OCI-LY7 (cell line): ENCODE measurements at regions not wholly inside any gene's neighbourhood (a gene's known extent, or its start where the extent isn't known, plus 50 kb on each side); places are given as distances from the start of the nearest gene placed in this dataset.

Source experiments
- BruUV-seq: library from RNA; stranded (reverse); fragments of 400-500 nt; replicated peaks from 2 replicates; lab custom pipeline; 2021; lab: Mats Ljungman, UMichigan
- CTCF ChIA-PET: fragments of 300-600 bp; sonication (Branson Sonifier 250); formaldehyde crosslinking; loops from one replicate; lab custom pipeline; 2022; ENCODE audit warnings: antibody characterized with exemption; ENCODE audit not compliant: unreplicated experiment; lab: Charles Lee
- POLR2A ChIA-PET: fragments of 300-600 bp; sonication (Branson Sonifier 250); formaldehyde crosslinking; loops from one replicate; lab custom pipeline; 2022; ENCODE audit warnings: antibody characterized with exemption; lab: Charles Lee
- DNase-seq: peaks from one replicate; pipeline ENCODE4 v3.0.0-alpha.2; 2015; ENCODE audit warnings: low spot score
- H2AFZ ChIP-seq: fragments of 200-600 bp; sonication (generic), shearing (Covaris generic); 2 replicates; pipeline ENCODE4 v1.6.1; 2014; ENCODE audit warnings: mild to moderate bottlenecking, antibody characterized with exemption, low read length, moderate library complexity
- H3K27ac ChIP-seq: fragments of 200-600 bp; sonication (generic); 2 replicates; pipeline ENCODE4 v1.5.1; 2014; ENCODE audit warnings: mixed run types, low read depth, mild to moderate bottlenecking, moderate library complexity, low read length, inconsistent platforms; ENCODE audit not compliant: poor library complexity, severe bottlenecking
- H3K36me3 ChIP-seq: fragments of 200-600 bp; sonication (generic); 2 replicates; pipeline ENCODE4 v1.6.1; 2014; ENCODE audit warnings: mild to moderate bottlenecking, antibody characterized with exemption, low read length, moderate library complexity, mixed read lengths; ENCODE audit not compliant: insufficient read depth
- H3K4me1 ChIP-seq: fragments of 200-600 bp; sonication (generic); 2 replicates; pipeline ENCODE4 v1.5.1; 2014; ENCODE audit warnings: mild to moderate bottlenecking, low read length; ENCODE audit not compliant: insufficient read depth, poor library complexity, severe bottlenecking
- H3K4me2 ChIP-seq: fragments of 200-600 bp; sonication (generic); 2 replicates; pipeline ENCODE4 v1.6.1; 2014; ENCODE audit warnings: mild to moderate bottlenecking, low read length
- H3K4me3 ChIP-seq: fragments of 200-600 bp; sonication (generic); 2 replicates; pipeline ENCODE4 v1.5.1; 2014; ENCODE audit warnings: mild to moderate bottlenecking, low read depth, low read length; ENCODE audit not compliant: poor library complexity, severe bottlenecking
- H3K79me2 ChIP-seq: fragments of 200-600 bp; sonication (generic); 2 replicates; pipeline ENCODE4 v1.6.1; 2016; ENCODE audit warnings: low read depth, mild to moderate bottlenecking, low read length, moderate library complexity, mixed read lengths; ENCODE audit not compliant: insufficient read depth
- H3K9me2 ChIP-seq: fragments of 200-600 bp; sonication (generic); 2 replicates; pipeline ENCODE4 v1.6.1; 2016; ENCODE audit warnings: mild to moderate bottlenecking, low read length, mixed read lengths; ENCODE audit not compliant: insufficient read depth
- H3K9me3 ChIP-seq: fragments of 200-600 bp; sonication (generic); 2 replicates; pipeline ENCODE4 v1.6.1; 2014; ENCODE audit warnings: mild to moderate bottlenecking, mixed run types, low read length, mixed read lengths
- H4K20me1 ChIP-seq: fragments of 200-600 bp; sonication (generic); 2 replicates; pipeline ENCODE4 v1.6.1; 2014; ENCODE audit warnings: mild to moderate bottlenecking, antibody characterized with exemption, low read length, moderate library complexity, mixed read lengths; ENCODE audit not compliant: insufficient read depth
- EZH2phosphoT487 ChIP-seq: fragments of 200-600 bp; sonication (generic); IDR thresholded peaks from 2 replicates; pipeline ENCODE4 v1.6.1; 2018; ENCODE audit warnings: low read depth, borderline replicate concordance, mild to moderate bottlenecking, mixed run types, antibody characterized with exemption, low read length, moderate library complexity, mixed read lengths
- intact Hi-C: fragments of 100-400 bp; cut with micrococcal nuclease; formaldehyde crosslinking; loops from one replicate; pipeline ENCODE4 v1.10.0; 2022; ENCODE audit not compliant: unreplicated experiment
- TF ChIP-seq, protein P1 (sequence below): fragments of 200-600 bp; sonication (generic); conservative IDR thresholded peaks from 2 replicates; pipeline ENCODE4 v1.5.1; 2014; ENCODE audit warnings: mild to moderate bottlenecking, antibody characterized with exemption, low read length, moderate library complexity, mixed read lengths

DNA sequence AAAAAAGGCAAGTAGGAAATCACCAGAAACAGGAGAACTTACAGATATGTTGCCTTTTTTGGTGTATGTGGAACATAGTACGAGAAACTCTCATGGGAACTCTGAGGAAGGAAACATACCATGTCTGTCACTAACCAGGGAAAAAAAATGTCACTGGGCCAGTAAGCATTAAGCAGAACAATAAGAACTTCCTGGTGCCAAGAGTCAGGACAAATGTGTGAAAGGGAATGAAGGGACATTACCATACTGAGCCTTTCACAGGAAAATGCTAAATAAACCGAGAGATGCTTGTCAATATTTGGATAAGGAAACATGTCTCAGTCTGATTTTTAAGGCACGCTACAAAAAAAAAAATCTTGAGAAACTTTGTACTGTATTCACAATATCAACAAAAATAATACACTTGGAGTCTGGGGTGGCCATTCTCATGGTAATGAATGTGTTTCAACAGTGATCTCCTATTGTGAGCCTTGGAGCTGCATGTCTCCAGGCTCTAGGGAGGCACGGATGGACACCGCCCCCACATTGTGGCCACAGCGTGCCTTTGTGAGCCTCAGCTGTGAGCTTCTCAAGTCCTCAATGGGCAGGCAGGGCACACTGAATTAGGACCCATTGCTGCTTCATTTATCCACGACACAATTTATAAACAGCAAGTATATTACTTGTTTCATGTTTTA, 113.0 kb upstream of the ARGLU1 start:
- H3K79me2 ChIP-seq, result no peaks in the 10 kb centered on the region
- no peak overlapping the region for H3K4me2 ChIP-seq
- POLR2A ChIA-PET, result no interaction called here
- no peak for DNase-seq
- H3K4me3 ChIP-seq, result no peak overlapping the region
- H3K36me3 ChIP-seq, result no peaks in the 10 kb centered on the region
- H3K27ac ChIP-seq, result no peak overlapping the region
- H3K4me1 ChIP-seq, result no peaks in the 10 kb centered on the region
- H4K20me1 ChIP-seq, result no peaks in the 10 kb centered on the region
- no TSS peak for BruUV-seq
- no peak overlapping the region for H2AFZ ChIP-seq
- TF ChIP-seq EZH2phosphoT487, result no peak
- H3K9me3 ChIP-seq, result no peaks in the 10 kb centered on the region
- intact Hi-C loops, result no loop called here
- CTCF ChIA-PET, result no interaction called here
- no peaks in the 10 kb centered on the region for H3K9me2 ChIP-seq

DNA sequence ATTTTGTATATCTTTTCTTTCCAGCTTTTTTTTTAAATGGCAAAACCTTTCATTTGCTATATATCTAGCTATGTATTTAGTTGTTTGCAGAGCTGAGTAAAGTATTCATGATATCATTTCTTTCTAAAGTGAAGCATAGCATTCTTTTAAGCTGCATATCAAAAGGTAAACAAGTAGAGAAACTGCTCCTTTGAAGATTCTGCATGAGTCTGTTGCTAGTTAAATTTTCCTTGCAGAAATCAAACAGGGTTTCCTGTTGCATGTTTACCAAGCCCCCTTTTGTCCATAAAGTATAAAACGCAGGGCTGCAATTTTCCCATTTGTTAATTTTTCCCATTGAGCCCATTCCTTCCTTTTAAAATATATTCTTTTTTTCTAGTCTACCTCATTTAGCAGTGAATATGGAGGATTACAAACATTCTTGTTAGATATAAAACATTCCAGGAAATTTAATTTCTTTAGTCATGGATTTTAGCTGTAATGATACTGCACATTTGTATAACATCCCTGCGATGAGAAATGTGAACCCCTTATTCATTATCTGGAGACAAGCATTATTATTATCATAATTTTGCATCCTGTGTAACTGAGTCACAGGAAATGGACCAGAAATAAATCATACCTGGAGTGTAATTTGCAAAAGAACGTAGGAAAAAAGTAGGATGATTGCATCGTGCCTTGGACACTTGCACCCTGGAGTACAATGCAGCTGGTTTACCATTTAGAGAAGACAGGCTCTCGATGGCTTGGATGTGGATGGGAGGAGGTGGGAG, 110.9 kb upstream of the ARGLU1 start:
- intact Hi-C loops, result no loop called here
- Histone ChIP-seq H3K4me2 (no peak overlapping the region), H3K4me1 (no peaks in the 10 kb centered on the region), H3K4me3 (no peak overlapping the region), H4K20me1 (no peaks in the 10 kb centered on the region), H3K79me2 (no peaks in the 10 kb centered on the region), H3K27ac (no peak overlapping the region), H3K9me3 (no peaks in the 10 kb centered on the region), H3K36me3 (no peaks in the 10 kb centered on the region), H3K9me2 (no peaks in the 10 kb centered on the region), H2AFZ (no peak overlapping the region)
- POLR2A ChIA-PET, result no interaction called here
- no peak for DNase-seq
- CTCF ChIA-PET, result no interaction called here
- no peak for TF ChIP-seq EZH2phosphoT487
- TF ChIP-seq, protein P1, sequence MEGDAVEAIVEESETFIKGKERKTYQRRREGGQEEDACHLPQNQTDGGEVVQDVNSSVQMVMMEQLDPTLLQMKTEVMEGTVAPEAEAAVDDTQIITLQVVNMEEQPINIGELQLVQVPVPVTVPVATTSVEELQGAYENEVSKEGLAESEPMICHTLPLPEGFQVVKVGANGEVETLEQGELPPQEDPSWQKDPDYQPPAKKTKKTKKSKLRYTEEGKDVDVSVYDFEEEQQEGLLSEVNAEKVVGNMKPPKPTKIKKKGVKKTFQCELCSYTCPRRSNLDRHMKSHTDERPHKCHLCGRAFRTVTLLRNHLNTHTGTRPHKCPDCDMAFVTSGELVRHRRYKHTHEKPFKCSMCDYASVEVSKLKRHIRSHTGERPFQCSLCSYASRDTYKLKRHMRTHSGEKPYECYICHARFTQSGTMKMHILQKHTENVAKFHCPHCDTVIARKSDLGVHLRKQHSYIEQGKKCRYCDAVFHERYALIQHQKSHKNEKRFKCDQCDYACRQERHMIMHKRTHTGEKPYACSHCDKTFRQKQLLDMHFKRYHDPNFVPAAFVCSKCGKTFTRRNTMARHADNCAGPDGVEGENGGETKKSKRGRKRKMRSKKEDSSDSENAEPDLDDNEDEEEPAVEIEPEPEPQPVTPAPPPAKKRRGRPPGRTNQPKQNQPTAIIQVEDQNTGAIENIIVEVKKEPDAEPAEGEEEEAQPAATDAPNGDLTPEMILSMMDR, result no peak
- no TSS peak for BruUV-seq

DNA sequence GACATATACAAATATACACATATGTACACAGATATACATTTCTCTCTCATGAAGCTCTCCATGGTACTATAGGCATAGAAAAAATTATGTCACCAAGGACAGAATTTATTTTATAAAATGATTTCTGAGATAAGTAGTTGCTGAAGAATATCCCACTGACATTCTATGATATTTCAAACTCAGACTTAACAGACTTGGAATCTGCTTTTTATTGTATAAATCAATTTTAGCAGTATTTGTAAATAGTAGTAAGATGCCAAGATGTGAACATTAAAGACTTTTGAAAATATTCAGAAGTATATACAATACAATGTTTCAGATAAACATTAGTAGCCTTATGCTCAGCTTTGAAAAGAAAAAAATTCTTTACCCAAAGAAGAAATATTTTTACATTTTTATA, 107.4 kb upstream of the ARGLU1 start:
- Histone ChIP-seq H3K4me1 (no peaks in the 10 kb centered on the region), H3K36me3 (no peaks in the 10 kb centered on the region), H3K79me2 (no peaks in the 10 kb centered on the region), H3K27ac (no peak overlapping the region), H3K9me2 (no peaks in the 10 kb centered on the region), H2AFZ (no peak overlapping the region), H3K9me3 (no peaks in the 10 kb centered on the region), H3K4me3 (no peak overlapping the region), H3K4me2 (no peak overlapping the region), H4K20me1 (no peaks in the 10 kb centered on the region)
- CTCF ChIA-PET, result no interaction called here
- no peak for TF ChIP-seq EZH2phosphoT487
- TF ChIP-seq, protein P1, result no peak
- DNase-seq, result no peak
- BruUV-seq, result no TSS peak
- intact Hi-C loops, result no loop called here
- POLR2A ChIA-PET, result no interaction called here
